Smooth muscle cell (in vitro differentiated cells): ENCODE measurements at regions not wholly inside any gene's neighbourhood (a gene's known extent, or its start where the extent isn't known, plus 50 kb on each side); places are given as distances from the start of the nearest gene placed in this dataset.

Experiments used
- DNase-seq: peaks from one replicate; lab custom pipeline; 2025; ENCODE audit not compliant: unreplicated experiment; lab: John Stamatoyannopoulos, UW
- H2AFZ ChIP-seq: fragments of 200-600 bp; sonication (generic); 2 replicates; pipeline ENCODE4 v1.6.0; 2016; ENCODE audit warnings: antibody characterized with exemption, low read depth, mild to moderate bottlenecking
- H3F3A ChIP-seq: fragments of 200-600 bp; sonication (generic); 2 replicates; pipeline ENCODE4 v1.6.0; 2017; ENCODE audit warnings: antibody characterized with exemption, low read depth
- H3K27ac ChIP-seq: fragments of 200-600 bp; sonication (generic); 2 replicates; pipeline ENCODE4 v1.5.1; 2016; ENCODE audit warnings: low read depth, mild to moderate bottlenecking
- H3K27me3 ChIP-seq: fragments of 200-600 bp; sonication (generic); 2 replicates; pipeline ENCODE4 v1.6.1; 2016; ENCODE audit warnings: low read depth, mild to moderate bottlenecking
- H3K36me3 ChIP-seq: fragments of 200-600 bp; sonication (generic); 2 replicates; pipeline ENCODE4 v1.5.1; 2016; ENCODE audit warnings: low read depth
- H3K4me1 ChIP-seq: fragments of 200-600 bp; sonication (generic); 2 replicates; pipeline ENCODE4 v1.5.1; 2016; ENCODE audit warnings: low read depth
- H3K4me2 ChIP-seq: fragments of 200-600 bp; sonication (generic); 2 replicates; pipeline ENCODE4 v1.6.0; 2016; ENCODE audit warnings: mild to moderate bottlenecking
- H3K4me3 ChIP-seq: fragments of 200-600 bp; sonication (generic); 2 replicates; pipeline ENCODE4 v1.5.1; 2016; ENCODE audit warnings: mild to moderate bottlenecking
- H3K79me2 ChIP-seq: fragments of 200-600 bp; sonication (generic); 2 replicates; pipeline ENCODE4 v1.6.0; 2016; ENCODE audit warnings: low read depth, mild to moderate bottlenecking
- H3K9ac ChIP-seq: fragments of 200-600 bp; sonication (generic); 2 replicates; pipeline ENCODE4 v1.6.0; 2016; ENCODE audit warnings: low read depth
- H3K9me3 ChIP-seq: fragments of 200-600 bp; sonication (generic); replicated peaks from 2 replicates; pipeline ENCODE4 v1.5.1; 2016; ENCODE audit warnings: low read depth
- H4K20me1 ChIP-seq: fragments of 200-600 bp; sonication (generic); 2 replicates; pipeline ENCODE4 v1.6.0; 2016; ENCODE audit warnings: low read depth
- WGBS: methylation state at CpG from one replicate; pipeline ENCODE4 v1.1.7; 2016; ENCODE audit warnings: low lambda C conversion rate; 5-methylcytosine and 5-hydroxymethylcytosine counted together
- TF ChIP-seq, protein P1 (sequence below): fragments of 200-600 bp; sonication (generic); IDR thresholded peaks from 2 replicates; pipeline ENCODE4 v1.5.1; 2017; ENCODE audit warnings: borderline replicate concordance, mild to moderate bottlenecking, antibody characterized with exemption; ENCODE audit not compliant: insufficient read depth, poor library complexity, severe bottlenecking

DNA sequence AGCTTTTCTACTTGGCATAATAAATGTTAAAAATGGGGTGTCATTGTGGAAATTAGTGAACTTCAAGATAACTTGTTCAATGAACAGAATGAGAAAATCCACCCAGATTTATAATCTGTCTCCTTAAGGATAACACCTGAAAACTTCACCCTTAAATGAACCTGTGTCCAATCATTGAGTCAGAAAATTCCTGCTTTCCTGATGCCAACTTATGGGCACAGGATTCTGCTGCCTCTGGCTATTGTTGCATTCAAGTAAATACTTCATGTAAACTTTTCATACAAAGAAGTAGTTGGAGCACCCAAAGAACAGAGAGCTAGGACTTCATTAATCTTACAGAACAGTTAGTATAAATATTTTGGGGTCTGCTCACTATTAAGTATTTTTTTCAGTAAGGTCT is 98.9 kb upstream of the PLEKHA5 start:
- TF ChIP-seq, protein P1, sequence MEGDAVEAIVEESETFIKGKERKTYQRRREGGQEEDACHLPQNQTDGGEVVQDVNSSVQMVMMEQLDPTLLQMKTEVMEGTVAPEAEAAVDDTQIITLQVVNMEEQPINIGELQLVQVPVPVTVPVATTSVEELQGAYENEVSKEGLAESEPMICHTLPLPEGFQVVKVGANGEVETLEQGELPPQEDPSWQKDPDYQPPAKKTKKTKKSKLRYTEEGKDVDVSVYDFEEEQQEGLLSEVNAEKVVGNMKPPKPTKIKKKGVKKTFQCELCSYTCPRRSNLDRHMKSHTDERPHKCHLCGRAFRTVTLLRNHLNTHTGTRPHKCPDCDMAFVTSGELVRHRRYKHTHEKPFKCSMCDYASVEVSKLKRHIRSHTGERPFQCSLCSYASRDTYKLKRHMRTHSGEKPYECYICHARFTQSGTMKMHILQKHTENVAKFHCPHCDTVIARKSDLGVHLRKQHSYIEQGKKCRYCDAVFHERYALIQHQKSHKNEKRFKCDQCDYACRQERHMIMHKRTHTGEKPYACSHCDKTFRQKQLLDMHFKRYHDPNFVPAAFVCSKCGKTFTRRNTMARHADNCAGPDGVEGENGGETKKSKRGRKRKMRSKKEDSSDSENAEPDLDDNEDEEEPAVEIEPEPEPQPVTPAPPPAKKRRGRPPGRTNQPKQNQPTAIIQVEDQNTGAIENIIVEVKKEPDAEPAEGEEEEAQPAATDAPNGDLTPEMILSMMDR = no peak
- no peak for DNase-seq
- no peaks in the 10 kb centered on the region for H3F3A ChIP-seq
- no peak overlapping the region for H3K4me2 ChIP-seq
- H3K4me1 ChIP-seq = peaks cover 7% of the 10 kb centered on the region
- no peak overlapping the region for H3K9ac ChIP-seq
- H3K27ac ChIP-seq = peak overlapping the region; percentile 65
- H3K27me3 ChIP-seq = no peaks in the 10 kb centered on the region
- no peaks in the 10 kb centered on the region for H3K36me3 ChIP-seq
- no peaks in the 10 kb centered on the region for H4K20me1 ChIP-seq
- no peak overlapping the region for H3K4me3 ChIP-seq
- peaks cover 2% of the 10 kb centered on the region for H3K9me3 ChIP-seq
- no peaks in the 10 kb centered on the region for H3K79me2 ChIP-seq
- no peak overlapping the region for H2AFZ ChIP-seq

DNA sequence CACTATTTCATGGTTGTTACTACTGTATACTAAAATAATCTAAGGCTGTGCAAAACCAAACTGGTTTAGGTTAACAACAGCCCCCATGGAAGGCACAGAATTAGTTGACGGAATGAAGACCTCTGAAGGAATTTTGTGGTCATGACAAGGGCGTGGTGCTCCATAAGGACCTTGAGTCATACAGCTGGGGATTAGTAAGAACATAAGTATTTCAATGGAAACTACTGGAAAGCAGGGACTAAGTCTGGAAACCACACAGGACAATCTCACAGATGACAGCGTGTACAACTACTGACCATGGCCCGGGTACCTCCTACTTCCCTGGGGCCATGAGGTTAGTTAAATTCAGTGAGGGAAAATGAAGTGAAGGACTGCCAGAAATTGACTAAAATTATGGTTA is 98.5 kb upstream of the PLEKHA5 start:
- H3K27ac ChIP-seq = peak overlapping the region; percentile 65

DNA sequence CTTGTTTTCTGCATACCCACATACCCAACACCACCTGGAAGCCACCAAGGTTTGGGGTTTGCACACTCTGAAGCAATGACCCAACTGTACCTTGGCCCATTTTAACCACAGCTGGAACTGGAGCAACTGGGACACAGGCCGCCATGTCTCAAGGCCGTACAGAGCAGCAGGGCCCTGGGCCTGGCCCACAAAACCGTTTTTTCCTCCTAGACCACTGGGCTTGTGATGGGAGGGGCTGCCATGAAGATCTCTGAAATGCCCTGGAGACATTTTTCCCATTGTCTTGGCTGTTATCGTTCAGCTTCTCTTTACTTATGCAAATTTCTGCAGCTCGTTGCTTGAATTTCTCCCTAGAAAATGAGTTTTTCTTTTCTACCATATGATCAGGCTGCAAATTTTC is 96.7 kb upstream of the PLEKHA5 start:
- TF ChIP-seq, protein P1 = no peak
- no peak for DNase-seq
- Histone ChIP-seq H3K4me1 (no peaks in the 10 kb centered on the region), H3K79me2 (no peaks in the 10 kb centered on the region), H3K4me2 (no peak overlapping the region), H3K27me3 (no peaks in the 10 kb centered on the region), H3K27ac (no peak overlapping the region), H3K9me3 (no peaks in the 10 kb centered on the region), H3F3A (no peaks in the 10 kb centered on the region), H4K20me1 (no peaks in the 10 kb centered on the region), H2AFZ (no peak overlapping the region), H3K4me3 (no peak overlapping the region), H3K36me3 (no peaks in the 10 kb centered on the region), H3K9ac (no peak overlapping the region)
- 88% methylated on average over 5 of the region's 5 CpGs for WGBS

More for the DNA sequence above, 98.5 kb upstream of the PLEKHA5 start:
- Histone ChIP-seq H4K20me1 (no peaks in the 10 kb centered on the region), H3F3A (no peaks in the 10 kb centered on the region), H3K4me1 (peaks cover 7% of the 10 kb centered on the region), H3K4me3 (no peak overlapping the region), H3K9ac (no peak overlapping the region), H3K27me3 (no peaks in the 10 kb centered on the region), H3K9me3 (no peaks in the 10 kb centered on the region), H3K79me2 (no peaks in the 10 kb centered on the region), H3K4me2 (peak overlapping the region; percentile 20), H3K36me3 (no peaks in the 10 kb centered on the region), H2AFZ (no peak overlapping the region)
- TF ChIP-seq, protein P1 = no peak
- DNase-seq = no peak
- WGBS = 14% methylated on average over 4 of the region's 4 CpGs

DNA sequence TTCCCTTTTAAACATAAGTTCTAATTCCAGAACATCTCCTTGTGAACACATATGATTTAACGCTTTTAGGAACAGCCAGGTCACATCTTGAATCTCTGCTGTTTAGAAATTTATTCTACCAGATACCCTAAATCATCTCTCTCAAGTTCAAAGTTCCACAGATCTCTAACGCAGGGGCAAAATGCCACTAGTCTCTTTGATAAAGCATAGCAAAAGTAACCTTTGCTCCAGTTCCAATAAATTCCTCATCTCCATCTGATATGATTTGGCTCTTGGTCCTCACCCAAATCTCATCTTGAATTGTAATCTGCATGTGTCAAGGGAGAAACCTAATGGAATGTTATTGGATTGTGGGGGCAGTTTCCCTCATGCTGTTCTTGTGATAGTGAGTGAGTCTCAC is 96.3 kb upstream of the PLEKHA5 start:
- Histone ChIP-seq H3K9ac (no peak overlapping the region), H3K27me3 (no peaks in the 10 kb centered on the region), H3K79me2 (no peaks in the 10 kb centered on the region), H2AFZ (no peak overlapping the region), H3F3A (no peaks in the 10 kb centered on the region), H4K20me1 (no peaks in the 10 kb centered on the region), H3K27ac (no peak overlapping the region), H3K9me3 (no peaks in the 10 kb centered on the region), H3K4me3 (no peak overlapping the region), H3K4me2 (no peak overlapping the region), H3K36me3 (no peaks in the 10 kb centered on the region), H3K4me1 (no peaks in the 10 kb centered on the region)
- TF ChIP-seq, protein P1 = no peak
- 96% methylated on average over 2 of the region's 2 CpGs for WGBS
- DNase-seq = no peak
